HG03196 (cell line): ENCODE measurements at regions not wholly inside any gene's neighbourhood (a gene's known extent, or its start where the extent isn't known, plus 50 kb on each side); places are given as distances from the start of the nearest gene placed in this dataset.
"Not testable (repeated sequence)": the region's sequence is repeated elsewhere in the genome, so short reads cannot be mapped to it uniquely, and the experiment has no call there.

ENCODE experiments used
- ATAC-seq: cut with Tn5 transposase; IDR thresholded peaks from one replicate; pipeline ENCODE4 v1.9.1; 2021; ENCODE audit not compliant: unreplicated experiment

DNA sequence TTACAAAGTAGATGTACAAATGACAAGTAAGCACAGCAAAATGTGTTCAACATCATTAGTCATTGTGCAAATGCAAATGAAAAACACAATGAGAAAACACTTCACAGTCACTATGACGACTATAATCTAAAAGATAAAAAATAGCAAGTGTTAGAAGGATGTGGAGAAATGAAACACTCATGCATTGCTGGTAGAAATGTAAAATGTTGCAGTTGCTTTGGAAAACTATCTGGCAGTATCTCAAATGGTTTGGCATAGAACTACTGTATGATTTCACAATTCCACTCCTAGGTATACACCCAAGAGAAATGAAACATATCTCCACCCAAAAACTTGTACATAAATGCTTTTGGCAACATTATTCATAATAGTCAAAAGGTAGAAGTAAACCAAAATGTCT is 459.7 kb upstream of the TRAM1L1 start:
- no peak for ATAC-seq

DNA sequence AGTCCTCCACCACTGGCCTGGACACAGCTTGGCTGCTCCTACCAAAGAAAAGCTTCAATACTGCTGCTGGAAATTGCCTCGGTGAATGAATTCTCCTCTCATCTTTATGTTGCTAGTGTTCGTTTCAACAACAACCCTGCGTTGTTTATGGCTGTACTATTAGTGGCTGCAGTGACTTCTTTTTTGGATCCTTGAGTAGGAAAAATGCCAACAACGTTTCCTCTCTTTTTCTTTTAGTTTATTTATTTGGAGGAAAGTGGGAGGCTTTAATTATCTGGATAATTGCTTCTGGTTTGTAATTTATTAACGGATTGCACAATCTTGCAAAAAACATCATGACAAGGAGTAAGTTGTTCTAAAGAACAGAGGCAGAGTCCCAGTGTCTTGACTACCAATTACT is 464.1 kb upstream of the TRAM1L1 start:
- ATAC-seq: no peak

GRCh38 chr4:117550085-117550484 is 464.7 kb upstream of the TRAM1L1 start:
- no peak for ATAC-seq

DNA sequence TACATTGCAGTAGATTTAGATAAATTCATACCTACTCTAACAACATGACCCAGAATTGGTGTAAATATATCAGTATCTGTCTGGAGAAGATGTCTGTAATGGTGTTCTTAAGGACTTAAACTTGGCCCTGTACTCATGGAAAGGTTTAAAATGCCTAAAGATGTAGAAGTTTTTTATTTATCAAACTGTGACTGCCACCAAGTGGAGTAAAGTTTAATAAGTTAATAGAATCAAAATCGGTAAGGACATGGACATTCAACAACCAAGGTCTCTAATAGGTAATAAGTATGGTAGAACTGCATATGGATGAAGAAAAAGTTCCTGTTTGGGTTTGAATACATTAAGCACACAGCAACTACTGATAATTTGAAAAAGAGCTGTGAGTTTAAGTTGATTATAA is 474.0 kb upstream of the NDST3 start:
- ATAC-seq: no peak

- ATAC-seq: no peak
Observed at GRCh38 chr4:117574085-117574484, 460.2 kb upstream of the NDST3 start.

DNA sequence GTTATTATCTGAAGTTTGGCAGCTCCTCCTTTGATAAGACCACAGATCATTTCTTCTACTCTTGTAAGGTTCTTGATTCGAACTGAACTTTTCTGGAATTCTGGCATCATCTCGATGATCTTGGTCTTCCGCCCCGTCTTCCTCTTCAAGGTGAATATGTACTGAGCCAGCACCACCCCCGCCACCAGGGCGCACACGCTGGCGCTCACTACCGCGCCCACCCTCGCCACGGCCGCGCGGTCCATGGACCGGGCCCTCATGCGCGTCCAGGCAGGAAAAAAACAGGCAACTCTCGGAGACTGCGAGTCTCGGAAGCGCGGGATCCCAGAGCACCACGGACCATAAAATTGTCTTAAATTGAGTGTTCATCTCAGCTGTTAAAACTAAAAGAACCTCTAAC is 458.4 kb upstream of the NDST3 start:
- no peak for ATAC-seq

DNA sequence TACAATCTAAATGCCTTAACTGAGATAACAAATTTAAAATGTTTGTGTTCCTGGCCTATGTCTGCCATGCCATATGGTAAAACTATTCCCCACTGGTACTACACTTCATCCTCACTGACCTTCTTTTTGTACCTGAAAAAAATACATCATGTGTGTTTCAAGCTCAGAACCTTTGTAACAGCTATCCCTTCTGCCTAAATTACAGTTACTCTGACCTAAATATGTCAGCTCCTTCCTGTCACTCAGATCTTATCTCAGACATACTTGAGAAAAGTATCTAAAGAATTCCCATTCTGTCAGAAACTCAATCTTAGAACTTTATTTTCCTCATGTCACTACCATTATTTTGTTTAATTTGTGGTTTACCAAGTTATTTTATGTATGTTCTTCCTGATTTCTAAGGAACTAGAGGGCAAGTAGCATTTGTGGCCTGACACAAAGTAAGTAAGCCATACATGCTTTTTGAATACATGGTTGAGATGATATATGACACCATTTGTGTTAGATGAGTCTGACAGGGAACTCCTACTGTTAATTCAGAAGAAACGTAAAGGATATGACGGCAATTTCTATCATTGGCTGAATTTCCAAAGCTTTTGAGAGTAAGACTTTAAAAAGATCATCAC is 456.5 kb upstream of the NDST3 start:
- ATAC-seq: no peak

DNA sequence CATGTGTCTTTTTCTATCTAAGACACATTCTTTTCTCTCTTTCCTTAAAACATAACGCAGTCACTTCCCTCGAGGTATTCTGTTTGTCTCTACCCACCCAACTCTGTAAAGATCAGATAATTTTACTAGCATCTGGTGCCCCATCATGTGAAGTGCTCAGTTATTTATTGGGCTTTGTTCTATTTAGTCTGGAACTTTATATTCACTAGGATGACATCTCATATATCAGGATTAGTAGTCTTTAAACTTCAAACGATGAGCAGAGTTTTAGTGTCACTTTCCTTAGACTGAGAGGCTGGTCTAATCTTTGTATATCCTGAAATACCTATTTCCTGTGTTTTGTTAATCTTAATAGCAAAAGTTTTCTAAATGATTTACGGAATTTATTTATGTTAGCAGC is 445.5 kb upstream of the NDST3 start:
- no peak for ATAC-seq

DNA sequence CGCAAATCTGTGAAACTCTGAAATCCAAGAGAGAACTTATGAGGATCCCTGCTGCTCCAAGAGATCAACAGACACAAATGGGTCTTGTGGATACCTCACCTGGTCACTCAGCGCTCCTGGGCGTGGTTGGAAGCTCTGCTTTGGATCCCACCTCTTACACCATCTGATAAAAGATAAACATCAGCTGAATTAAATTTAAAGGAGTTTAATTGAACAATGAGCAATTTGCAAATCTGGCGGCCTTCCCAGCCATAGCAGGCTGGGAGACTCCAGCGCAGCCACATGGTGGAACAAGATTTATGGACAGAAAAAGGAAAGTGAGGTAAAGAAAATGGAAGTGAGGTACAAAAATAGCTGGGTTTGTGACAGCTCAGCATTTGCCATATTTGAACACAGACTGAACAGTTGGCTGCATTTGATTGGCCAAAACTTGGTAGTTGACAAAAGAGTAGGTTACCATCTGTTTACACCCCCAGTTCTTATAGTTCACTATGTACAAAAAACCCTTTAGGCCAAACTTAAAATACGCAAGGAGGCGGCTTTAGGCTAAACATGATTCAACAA is 437.3 kb upstream of the NDST3 start:
- ATAC-seq: no peak

- ATAC-seq: not testable (repeated sequence)
Observed at GRCh38 chr4:117599393-117599792, 434.9 kb upstream of the NDST3 start.

- ATAC-seq: not testable (repeated sequence)
Observed at GRCh38 chr4:117600936-117601335, 433.4 kb upstream of the NDST3 start.

GRCh38 chr4:117610706-117611308 is 423.5 kb upstream of the NDST3 start:
- ATAC-seq: no peak

GRCh38 chr4:117621673-117622072 is 412.6 kb upstream of the NDST3 start:
- ATAC-seq: no peak

DNA sequence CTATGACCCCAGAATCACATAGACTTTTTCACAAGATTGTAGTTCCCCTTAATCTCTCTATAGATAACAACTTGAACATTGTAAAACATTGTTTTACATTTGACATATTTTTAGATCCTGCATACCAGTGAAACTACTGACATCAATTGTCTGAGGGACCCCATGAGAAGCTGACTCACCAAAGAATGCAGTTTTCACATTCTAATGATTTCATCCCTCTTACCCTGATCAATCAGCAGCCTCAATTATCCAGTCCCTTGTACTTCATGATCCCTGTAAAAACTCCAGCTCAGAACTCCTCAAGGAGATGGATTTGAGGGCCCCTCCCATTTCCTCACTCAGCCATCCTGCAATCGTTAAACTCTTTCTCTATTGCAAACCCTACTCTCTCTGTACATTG is 411.0 kb upstream of the NDST3 start:
- ATAC-seq: no peak

GRCh38 chr4:117626664-117627063 is 407.6 kb upstream of the NDST3 start:
- no peak for ATAC-seq

DNA sequence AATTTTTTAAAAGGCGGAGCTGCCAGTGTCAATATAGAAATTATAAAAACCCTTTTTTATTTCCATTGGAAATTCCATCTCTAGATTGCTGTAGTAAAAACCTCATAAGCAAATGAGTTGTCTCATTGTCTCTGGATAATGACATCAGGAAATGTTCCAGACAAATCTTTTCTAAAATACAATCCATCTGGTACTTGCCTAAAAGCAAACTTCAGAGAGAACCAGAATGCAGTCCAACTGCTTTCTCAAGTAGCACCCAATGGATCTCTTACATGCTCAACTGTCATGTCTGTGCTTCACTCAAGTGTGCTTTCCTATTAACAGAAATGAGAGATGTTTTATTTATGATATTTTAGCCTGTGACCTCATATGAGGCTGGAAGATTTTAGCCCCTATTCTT is 399.6 kb upstream of the NDST3 start:
- ATAC-seq: no peak

GRCh38 chr4:117637347-117637746 is 396.9 kb upstream of the NDST3 start:
- no peak for ATAC-seq

GRCh38 chr4:117640836-117641235 is 393.4 kb upstream of the NDST3 start:
- no peak for ATAC-seq

- no peak for ATAC-seq
Observed at GRCh38 chr4:117641519-117641918, 392.8 kb upstream of the NDST3 start.

- ATAC-seq: no peak
Observed at GRCh38 chr4:117654079-117654478, 380.2 kb upstream of the NDST3 start.

DNA sequence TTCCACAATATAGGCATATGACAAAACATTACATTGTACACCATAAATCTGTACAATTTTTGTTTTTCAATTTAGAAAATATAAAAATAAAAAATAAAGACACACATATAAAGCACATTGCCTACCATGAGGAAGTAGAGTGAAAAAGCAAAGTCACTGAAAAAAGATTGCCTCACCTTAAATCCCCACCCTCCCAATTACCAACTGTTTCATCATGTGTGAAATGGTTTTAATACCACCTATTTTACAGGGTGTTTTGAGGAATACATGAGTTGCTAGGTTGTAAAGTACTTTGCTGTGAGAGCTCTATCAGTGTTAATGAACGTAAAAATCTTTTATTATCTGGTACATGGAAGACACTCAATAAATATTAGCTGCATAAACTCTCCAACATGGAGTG is 373.6 kb upstream of the NDST3 start:
- ATAC-seq: no peak

- no peak for ATAC-seq
Observed at GRCh38 chr4:117661091-117662072, 372.9 kb upstream of the NDST3 start.
